DOHH2 (cell line): ENCODE measurements at regions not wholly inside any gene's neighbourhood (a gene's known extent, or its start where the extent isn't known, plus 50 kb on each side); places are given as distances from the start of the nearest gene placed in this dataset.

ENCODE experiments used
- CTCF ChIP-seq: fragments of 200-600 bp; sonication (generic); IDR thresholded peaks from one replicate; pipeline ENCODE4 v1.5.1; 2014; ENCODE audit warnings: antibody characterized with exemption, mild to moderate bottlenecking, low read depth, low read length; ENCODE audit not compliant: poor library complexity, severe bottlenecking
- EZH2phosphoT487 ChIP-seq: fragments of 200-600 bp; sonication (generic); IDR thresholded peaks from 2 replicates; pipeline ENCODE4 v1.6.1; 2017; ENCODE audit warnings: borderline replicate concordance, mild to moderate bottlenecking, antibody characterized with exemption, low read length, moderate library complexity, mixed read lengths

- TF ChIP-seq CTCF (no peak), EZH2phosphoT487 (no peak)
Measured at GRCh38 chr22:16654882-16655281, 62.3 kb upstream of the CCT8L2 start.
